NOMO-1 treated with DMSO at 0.1 percent for 48 hours (cell line): ENCODE measurements at regions not wholly inside any gene's neighbourhood (a gene's known extent, or its start where the extent isn't known, plus 50 kb on each side); places are given as distances from the start of the nearest gene placed in this dataset.

Experiments used
- DNase-seq: peaks from one replicate; lab custom pipeline; 2025; ENCODE audit not compliant: unreplicated experiment; lab: John Stamatoyannopoulos, UW

DNA sequence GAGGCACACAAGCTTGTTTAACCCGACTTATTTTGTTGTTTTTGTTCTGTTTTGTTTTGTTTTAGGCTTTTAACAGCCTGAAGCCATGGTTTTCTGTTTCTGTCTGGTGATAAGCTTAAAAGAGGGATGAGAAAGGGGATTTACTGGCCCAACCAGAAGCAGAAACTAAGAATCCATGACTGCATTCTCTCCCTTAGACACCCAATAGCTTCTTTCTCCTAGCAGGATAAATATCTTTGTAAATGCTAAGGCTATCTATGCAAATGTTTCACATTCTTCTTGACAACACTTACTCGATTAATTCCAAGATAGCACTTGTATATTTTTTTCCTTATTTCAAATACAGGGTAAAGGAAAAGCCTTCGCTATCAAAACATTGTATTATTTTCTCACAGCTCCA is 53.7 kb upstream of the SMAD1 start:
- DNase-seq, result no peak

DNA sequence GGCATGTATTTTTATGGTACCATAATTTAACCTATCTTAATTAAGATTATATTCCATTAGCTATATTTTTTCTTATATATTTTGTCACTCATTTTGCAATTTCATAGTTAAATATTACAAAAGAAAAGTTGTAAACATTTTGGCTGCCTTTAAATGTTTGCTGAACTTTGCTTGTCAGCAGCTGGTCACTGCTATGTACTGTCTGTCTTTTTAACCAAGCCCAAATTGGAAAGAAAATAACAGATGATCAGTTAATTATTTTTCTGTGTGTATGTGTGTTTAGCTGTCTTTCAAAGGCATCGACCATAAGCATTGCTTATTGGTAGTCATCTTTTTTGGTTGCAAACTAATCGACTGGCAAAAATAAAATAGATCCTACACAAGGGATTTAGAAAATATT is 54.4 kb upstream of the SMAD1 start:
- no peak for DNase-seq

- DNase-seq, result no peak
Observed at GRCh38 chr4:145423017-145423708, 58.5 kb upstream of the SMAD1 start.

GRCh38 chr4:145420595-145421214 is 60.9 kb upstream of the SMAD1 start:
- DNase-seq, result no peak

DNA sequence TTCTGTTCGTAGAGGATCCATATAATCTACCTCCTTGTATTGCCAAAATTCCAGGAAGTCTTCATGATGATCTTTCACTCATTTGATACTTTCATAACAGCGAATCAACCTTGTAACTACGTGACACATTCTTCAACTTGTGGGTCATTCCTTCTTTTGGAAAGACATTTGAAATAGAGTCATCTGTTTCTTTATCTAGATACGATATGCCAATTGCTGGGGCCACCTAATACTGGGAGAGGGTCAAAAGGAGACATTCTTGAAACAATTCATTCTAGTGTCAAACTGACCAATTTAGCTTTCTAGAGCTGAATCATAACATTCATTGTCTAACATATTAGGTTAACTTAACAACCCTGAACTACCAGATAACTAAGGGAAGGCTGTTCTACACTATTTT is 62.9 kb upstream of the SMAD1 start:
- DNase-seq, result no peak

DNA sequence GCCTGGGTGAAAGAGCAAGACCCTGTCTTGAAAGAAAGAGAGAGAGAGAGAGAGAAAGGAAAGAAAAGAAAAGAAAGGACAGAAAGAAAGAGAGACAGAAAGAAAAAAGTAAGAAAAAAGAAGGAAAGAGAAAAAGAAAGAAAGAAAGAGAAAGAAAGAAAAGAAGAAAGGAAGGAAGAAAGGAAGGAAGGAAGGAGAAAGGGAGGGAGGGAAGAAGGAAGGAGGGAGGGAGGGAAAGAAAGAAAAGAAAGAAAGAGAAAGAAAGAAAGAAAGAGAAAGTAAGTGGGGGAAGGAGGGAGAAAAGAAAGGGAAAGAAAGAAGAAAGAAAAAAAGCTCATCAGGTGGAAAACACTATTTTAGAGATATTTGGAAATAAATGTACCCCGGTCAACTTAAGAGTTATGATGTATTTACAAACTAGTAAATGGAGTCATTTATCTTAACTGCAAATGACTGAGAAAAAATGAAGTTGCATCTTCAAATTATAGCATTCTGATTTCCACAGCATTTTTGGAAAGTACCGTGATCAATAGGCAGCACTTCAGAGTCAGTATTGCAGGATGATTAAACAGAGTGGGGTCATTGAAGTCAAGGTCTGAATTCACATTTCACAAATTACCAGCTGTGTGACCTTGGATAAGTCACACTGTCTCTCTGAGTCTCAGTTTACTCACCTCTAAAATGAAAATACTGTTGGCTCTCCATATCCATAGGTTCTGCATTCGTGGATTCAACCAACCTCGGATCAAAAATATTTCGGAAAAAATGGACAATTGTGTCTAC is 64.1 kb upstream of the SMAD1 start:
- DNase-seq, result no peak

DNA sequence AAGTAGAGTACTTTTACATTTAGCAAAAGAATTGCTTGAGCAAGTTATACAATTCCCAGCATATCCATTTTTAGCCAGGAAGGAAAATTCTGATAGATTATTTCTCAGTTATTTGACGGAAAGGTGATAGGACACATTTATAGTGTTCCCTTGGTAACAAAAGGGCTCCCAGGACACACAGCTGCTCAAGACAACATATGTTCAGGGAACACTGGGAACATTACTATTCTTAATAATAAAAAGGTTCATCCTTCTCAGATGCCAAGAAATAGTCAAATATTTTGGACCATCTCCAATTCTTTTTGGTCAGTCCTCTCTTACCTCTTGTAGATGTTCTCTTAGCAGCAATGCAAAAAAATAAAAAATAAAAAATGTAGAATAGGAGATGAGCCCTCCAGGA is 66.8 kb upstream of the SMAD1 start:
- DNase-seq, result no peak

DNA sequence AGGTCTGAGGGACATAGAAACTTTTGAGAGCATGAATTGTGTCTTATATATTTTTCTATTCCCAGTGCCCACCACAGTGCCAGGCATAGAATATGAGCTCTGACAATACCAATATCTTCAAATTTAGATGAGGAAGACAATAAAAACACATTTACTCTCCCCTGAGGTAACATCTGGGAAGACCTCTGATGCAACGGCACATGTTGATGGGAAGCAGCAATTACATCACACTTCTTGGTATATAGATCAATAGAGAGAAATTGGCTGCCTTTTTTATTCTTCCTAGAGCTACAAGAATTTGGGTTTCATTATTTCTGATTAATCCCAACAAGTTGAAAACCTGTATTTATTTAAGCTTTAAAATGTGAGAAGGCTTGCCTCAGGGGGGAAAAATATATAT is 67.4 kb upstream of the SMAD1 start:
- no peak for DNase-seq

- no peak for DNase-seq
Observed at GRCh38 chr4:145406970-145407369, 74.7 kb upstream of the SMAD1 start.

GRCh38 chr4:145404761-145405160 is 76.9 kb upstream of the SMAD1 start:
- DNase-seq, result no peak

- DNase-seq, result no peak
Observed at GRCh38 chr4:145396581-145396980, 85.1 kb upstream of the SMAD1 start.

DNA sequence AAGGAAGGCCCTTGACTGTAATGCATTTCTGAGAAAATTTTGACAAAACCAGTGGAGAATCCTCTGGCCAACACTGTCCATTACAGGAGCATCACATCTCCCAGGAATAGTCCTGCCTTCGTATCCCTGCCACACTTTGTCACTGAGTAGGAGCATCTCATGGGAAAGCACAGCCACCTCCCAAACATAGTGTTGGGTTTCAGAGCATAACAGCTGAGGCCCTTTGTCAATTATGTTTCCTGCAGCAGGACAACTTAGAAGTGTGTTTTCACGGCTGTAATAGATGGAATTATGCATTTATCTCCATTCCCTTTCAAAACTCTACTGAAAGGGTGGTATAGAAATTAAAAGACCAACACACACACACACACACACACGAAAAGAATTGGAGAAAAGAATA is 91.1 kb upstream of the SMAD1 start:
- no peak for DNase-seq

GRCh38 chr4:145389550-145389949 is 92.1 kb upstream of the SMAD1 start:
- DNase-seq, result no peak

- DNase-seq, result no peak
Observed at GRCh38 chr4:145388043-145388442, 93.6 kb upstream of the SMAD1 start.

DNA sequence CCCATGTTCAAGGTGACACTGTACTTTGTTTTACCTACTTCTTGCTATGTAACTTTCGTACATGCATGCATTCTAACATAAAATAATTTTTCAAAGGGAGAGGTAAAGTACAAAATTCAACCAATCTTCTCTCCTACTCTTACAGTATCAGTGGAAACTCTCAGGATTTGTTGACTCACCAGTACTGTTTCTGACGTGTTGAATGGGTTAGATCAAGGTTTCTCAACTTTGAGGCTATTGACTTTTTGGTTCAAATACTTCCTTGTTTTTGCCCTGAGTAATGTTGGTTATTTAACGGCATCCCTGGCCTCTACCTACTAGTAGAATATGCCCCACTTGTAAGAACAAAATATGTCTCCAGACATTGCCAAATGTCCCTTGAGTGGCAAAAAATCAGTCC is 94.6 kb upstream of the SMAD1 start:
- DNase-seq, result no peak

DNA sequence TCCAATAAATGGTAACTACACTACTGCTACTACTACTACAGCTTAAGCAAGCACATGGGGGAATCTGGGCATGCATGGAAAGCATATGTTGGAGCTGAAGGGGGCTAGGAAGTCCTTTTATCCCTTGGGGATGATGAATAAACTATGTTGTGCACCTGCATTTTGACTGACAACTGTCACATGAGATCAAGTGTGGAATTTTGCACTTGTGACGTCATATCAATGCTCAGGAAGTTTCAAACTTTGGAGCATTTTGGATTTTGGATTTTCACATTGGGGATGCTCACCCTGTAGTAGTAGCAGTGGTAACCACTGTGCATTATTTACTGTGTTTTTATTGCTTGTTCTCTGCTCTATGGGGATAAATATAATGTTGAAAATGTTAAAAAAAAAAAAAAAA is 100.5 kb upstream of the SMAD1 start:
- DNase-seq, result no peak

- no peak for DNase-seq
Observed at GRCh38 chr4:145380123-145380522, 101.5 kb upstream of the SMAD1 start.

- no peak for DNase-seq
Observed at GRCh38 chr4:145375416-145375815, 106.2 kb upstream of the SMAD1 start.

DNA sequence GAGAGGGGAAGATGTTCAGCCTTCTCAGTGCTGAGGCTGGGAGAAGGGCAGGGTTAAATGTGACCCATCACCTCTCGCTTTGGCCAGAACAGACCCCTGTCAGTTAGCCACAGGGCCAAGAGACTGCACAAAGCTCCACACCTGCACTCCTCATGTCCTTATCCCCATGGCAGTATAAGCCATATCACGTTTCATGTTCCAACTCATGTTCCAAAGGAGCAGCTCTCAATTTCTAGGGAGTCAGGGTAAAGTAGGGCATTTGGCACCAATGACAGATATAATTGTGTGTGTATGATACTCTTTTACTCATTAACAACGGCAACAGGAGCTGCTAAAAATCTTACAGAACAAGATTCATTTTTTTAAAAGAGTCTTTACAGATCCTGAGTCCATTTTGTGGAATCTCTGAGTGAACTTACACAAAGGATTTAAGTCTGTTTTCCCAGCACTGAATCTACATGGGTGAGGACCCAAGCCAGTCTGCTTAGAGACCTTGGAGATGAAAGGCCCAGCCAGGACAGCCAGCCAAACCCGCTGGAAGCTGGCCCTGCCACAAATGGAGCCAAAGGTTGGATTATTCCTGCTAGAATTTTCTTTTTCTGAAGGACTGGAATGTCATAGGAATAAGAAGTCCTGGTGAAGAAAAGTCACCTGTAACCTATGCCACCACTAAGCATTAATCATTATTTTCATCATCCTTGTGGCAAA is 129.1 kb upstream of the SMAD1 start:
- DNase-seq, result no peak

DNA sequence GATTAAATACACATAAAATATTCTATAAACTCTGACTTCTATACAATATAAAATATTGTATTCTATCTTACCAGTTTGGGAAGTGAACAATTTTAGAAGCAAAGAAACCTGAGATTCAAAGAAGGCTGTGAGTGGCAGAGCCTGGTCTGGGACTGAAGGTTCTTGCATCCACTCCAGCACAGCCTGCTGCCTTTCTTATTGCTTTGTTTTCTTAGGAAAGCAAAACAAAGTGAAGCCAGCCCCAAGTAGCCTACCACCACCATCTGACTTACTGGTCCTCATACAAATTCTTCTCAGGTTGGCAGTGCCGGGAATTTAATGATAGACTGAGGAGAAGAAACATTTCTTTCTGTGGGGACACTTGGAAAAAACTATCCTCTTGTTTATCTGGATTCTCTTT is 129.7 kb upstream of the SMAD1 start:
- DNase-seq, result no peak

GRCh38 chr4:145351162-145351561 is 130.5 kb upstream of the SMAD1 start:
- DNase-seq, result no peak

DNA sequence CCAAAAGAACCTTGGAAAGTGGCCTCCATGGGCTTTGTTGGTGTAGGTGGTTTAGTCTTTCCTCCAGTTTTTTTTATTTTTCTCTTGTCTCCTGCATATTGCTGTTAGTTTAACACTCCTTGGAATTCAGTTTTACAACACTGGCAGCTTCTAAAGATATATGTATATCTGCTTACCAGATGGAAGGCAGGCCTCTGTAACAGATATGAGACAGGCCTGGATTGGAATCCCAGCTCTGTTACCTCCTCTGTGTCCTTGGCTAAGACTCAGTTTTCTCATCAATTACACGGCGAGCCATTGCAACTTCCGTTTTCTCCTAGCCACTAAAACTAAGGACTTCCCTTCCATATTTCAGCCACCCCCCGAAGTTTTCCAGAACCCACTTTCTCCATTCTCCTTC is 133.4 kb upstream of the SMAD1 start:
- no peak for DNase-seq
